SU-DHL-6 (cell line): ENCODE measurements at regions not wholly inside any gene's neighbourhood (a gene's known extent, or its start where the extent isn't known, plus 50 kb on each side); places are given as distances from the start of the nearest gene placed in this dataset.

Source experiments
- H2AFZ ChIP-seq: fragments of 200-600 bp; sonication (generic); 2 replicates; pipeline ENCODE4 v1.6.1; 2014; ENCODE audit warnings: low read depth, mild to moderate bottlenecking, moderate library complexity, mixed read lengths, antibody characterized with exemption, low read length; ENCODE audit not compliant: severe bottlenecking
- H3F3A ChIP-seq: fragments of 200-600 bp; shearing (Covaris generic); 2 replicates; pipeline ENCODE4 v1.6.0; 2016; ENCODE audit warnings: antibody characterized with exemption, mild to moderate bottlenecking; ENCODE audit not compliant: insufficient read depth
- H3K27ac ChIP-seq: fragments of 200-600 bp; sonication (generic); 2 replicates; pipeline ENCODE4 v1.5.1; 2016; ENCODE audit warnings: low read depth, mild to moderate bottlenecking, low read length, moderate library complexity, mixed read lengths
- H3K27me3 ChIP-seq: fragments of 200-600 bp; sonication (generic), shearing (Covaris generic); 2 replicates; pipeline ENCODE4 v1.6.0; 2014; ENCODE audit warnings: mild to moderate bottlenecking, low read length
- H3K36me3 ChIP-seq: fragments of 200-600 bp; sonication (generic); 2 replicates; pipeline ENCODE4 v1.6.1; 2014; ENCODE audit warnings: mild to moderate bottlenecking, low read length, mixed read lengths
- H3K4me2 ChIP-seq: fragments of 300-600, 200-600 bp; shearing (Covaris generic), sonication (generic); 2 replicates; pipeline ENCODE4 v1.6.0; 2014; ENCODE audit warnings: low read length, low read depth, mild to moderate bottlenecking; ENCODE audit not compliant: poor library complexity, severe bottlenecking
- H3K4me3 ChIP-seq: fragments of 200-600 bp; sonication (generic); 2 replicates; pipeline ENCODE4 v1.5.1; 2014; ENCODE audit warnings: antibody characterized with exemption, low read length, mild to moderate bottlenecking, mixed read lengths; ENCODE audit not compliant: insufficient read depth, poor library complexity, severe bottlenecking
- H3K79me2 ChIP-seq: fragments of 200-600 bp; sonication (generic); 2 replicates; pipeline ENCODE4 v1.6.1; 2014; ENCODE audit warnings: mild to moderate bottlenecking, low read length, moderate library complexity; ENCODE audit not compliant: insufficient read depth
- H3K9ac ChIP-seq: fragments of 200-600 bp; sonication (generic); 2 replicates; pipeline ENCODE4 v1.7.0; 2014; ENCODE audit warnings: mild to moderate bottlenecking, low read length
- H3K9me2 ChIP-seq: fragments of 200-600 bp; sonication (generic); replicated peaks from 2 replicates; pipeline ENCODE4 v1.6.1; 2014; ENCODE audit warnings: low read length; ENCODE audit not compliant: insufficient read depth
- H3K9me3 ChIP-seq: fragments of 200-600 bp; sonication (generic); 2 replicates; pipeline ENCODE4 v1.6.1; 2014; ENCODE audit warnings: low read length, mixed read lengths; ENCODE audit not compliant: insufficient read depth
- H4K20me1 ChIP-seq: fragments of 200-600 bp; sonication (generic); 2 replicates; pipeline ENCODE4 v1.6.1; 2014; ENCODE audit warnings: low read depth, mild to moderate bottlenecking, antibody characterized with exemption, low read length, moderate library complexity, mixed read lengths
- EZH2phosphoT487 ChIP-seq: fragments of 200-600 bp; sonication (generic), shearing (Covaris generic); conservative IDR thresholded peaks from 2 replicates; pipeline ENCODE4 v1.6.1; 2018; ENCODE audit warnings: mild to moderate bottlenecking, antibody characterized with exemption, low read length, moderate library complexity, mixed read lengths
- TF ChIP-seq, protein P1 (sequence below): fragments of 200-600 bp; sonication (generic); IDR thresholded peaks from one replicate; pipeline ENCODE4 v1.5.1; 2017; ENCODE audit warnings: antibody characterized with exemption, mild to moderate bottlenecking, low read length, moderate library complexity; ENCODE audit not compliant: insufficient read depth, poor library complexity, severe bottlenecking

DNA sequence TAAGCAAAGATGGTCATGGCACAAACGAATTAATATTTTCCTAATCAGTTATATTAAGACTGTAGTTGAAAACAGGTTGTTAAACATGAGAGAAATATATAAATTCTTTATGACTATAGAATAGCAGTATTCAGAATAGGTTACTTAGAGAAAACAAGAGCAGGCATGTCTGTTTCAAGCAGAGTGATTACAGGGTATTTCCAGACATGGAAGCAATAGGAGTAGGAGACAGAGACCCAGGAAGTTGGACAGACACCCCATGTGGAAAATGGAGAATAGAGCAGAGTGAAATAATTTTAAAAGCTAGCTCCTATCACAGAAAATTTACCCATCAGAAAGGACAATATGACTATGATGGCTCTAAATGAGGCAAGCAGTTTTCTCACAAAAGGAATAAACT, 111.5 kb downstream of the IZUMO3 start:
- TF ChIP-seq, protein P1, sequence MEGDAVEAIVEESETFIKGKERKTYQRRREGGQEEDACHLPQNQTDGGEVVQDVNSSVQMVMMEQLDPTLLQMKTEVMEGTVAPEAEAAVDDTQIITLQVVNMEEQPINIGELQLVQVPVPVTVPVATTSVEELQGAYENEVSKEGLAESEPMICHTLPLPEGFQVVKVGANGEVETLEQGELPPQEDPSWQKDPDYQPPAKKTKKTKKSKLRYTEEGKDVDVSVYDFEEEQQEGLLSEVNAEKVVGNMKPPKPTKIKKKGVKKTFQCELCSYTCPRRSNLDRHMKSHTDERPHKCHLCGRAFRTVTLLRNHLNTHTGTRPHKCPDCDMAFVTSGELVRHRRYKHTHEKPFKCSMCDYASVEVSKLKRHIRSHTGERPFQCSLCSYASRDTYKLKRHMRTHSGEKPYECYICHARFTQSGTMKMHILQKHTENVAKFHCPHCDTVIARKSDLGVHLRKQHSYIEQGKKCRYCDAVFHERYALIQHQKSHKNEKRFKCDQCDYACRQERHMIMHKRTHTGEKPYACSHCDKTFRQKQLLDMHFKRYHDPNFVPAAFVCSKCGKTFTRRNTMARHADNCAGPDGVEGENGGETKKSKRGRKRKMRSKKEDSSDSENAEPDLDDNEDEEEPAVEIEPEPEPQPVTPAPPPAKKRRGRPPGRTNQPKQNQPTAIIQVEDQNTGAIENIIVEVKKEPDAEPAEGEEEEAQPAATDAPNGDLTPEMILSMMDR: no peak
- TF ChIP-seq EZH2phosphoT487: no peak
- H3K27ac ChIP-seq: no peak overlapping the region

GRCh38 chr9:24416136-24416535, 129.6 kb downstream of the IZUMO3 start:
- TF ChIP-seq, protein P1: no peak
- no peak for TF ChIP-seq EZH2phosphoT487

More for the DNA sequence above, 111.5 kb downstream of the IZUMO3 start:
- no peaks in the 10 kb centered on the region for H3K27me3 ChIP-seq
- no peak overlapping the region for H3K4me3 ChIP-seq
- no peak overlapping the region for H3K9ac ChIP-seq
- H4K20me1 ChIP-seq: no peaks in the 10 kb centered on the region
- H3K4me2 ChIP-seq: no peak overlapping the region
- H3K79me2 ChIP-seq: no peaks in the 10 kb centered on the region
- no peaks in the 10 kb centered on the region for H3K36me3 ChIP-seq
- H3K9me2 ChIP-seq: no peaks in the 10 kb centered on the region
- H2AFZ ChIP-seq: no peak overlapping the region
- no peaks in the 10 kb centered on the region for H3F3A ChIP-seq
- no peaks in the 10 kb centered on the region for H3K9me3 ChIP-seq

DNA sequence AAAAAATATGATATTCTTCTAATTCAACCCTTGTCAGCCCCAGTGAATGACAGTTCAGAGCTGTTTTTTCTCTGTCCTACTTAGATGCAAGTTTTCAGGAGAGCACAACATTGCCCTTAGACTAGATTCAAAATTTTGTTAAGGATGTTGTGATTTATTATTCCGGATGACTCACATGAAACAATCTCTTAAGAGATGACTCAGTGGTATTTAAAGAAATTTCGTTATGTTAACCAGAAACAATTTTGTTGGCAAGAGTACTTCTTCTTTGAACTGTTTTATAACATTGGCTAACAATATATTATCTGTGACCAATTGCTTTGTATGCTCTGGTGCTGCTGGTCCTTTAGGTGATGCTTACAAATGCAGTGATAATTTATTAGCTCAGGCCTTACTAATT, 132.0 kb downstream of the IZUMO3 start:
- no peaks in the 10 kb centered on the region for H3K9me3 ChIP-seq
- H3K27ac ChIP-seq: no peak overlapping the region
- no peak overlapping the region for H2AFZ ChIP-seq
- H3K4me3 ChIP-seq: no peak overlapping the region
- H3K9ac ChIP-seq: no peak overlapping the region
- no peak for TF ChIP-seq EZH2phosphoT487
- TF ChIP-seq, protein P1: no peak
- H4K20me1 ChIP-seq: no peaks in the 10 kb centered on the region
- H3K9me2 ChIP-seq: no peaks in the 10 kb centered on the region
- no peaks in the 10 kb centered on the region for H3F3A ChIP-seq
- no peak overlapping the region for H3K4me2 ChIP-seq
- H3K27me3 ChIP-seq: no peaks in the 10 kb centered on the region
- no peaks in the 10 kb centered on the region for H3K79me2 ChIP-seq
- no peaks in the 10 kb centered on the region for H3K36me3 ChIP-seq

More at GRCh38 chr9:24416136-24416535, 129.6 kb downstream of the IZUMO3 start:
- no peaks in the 10 kb centered on the region for H3K79me2 ChIP-seq
- no peaks in the 10 kb centered on the region for H3F3A ChIP-seq
- no peaks in the 10 kb centered on the region for H4K20me1 ChIP-seq
- no peaks in the 10 kb centered on the region for H3K9me3 ChIP-seq
- no peak overlapping the region for H2AFZ ChIP-seq
- no peak overlapping the region for H3K9ac ChIP-seq
- no peaks in the 10 kb centered on the region for H3K36me3 ChIP-seq
- H3K27ac ChIP-seq: no peak overlapping the region
- H3K4me3 ChIP-seq: no peak overlapping the region
- no peaks in the 10 kb centered on the region for H3K27me3 ChIP-seq
- H3K4me2 ChIP-seq: no peak overlapping the region
- no peaks in the 10 kb centered on the region for H3K9me2 ChIP-seq

GRCh38 chr9:24398466-24398865, 147.2 kb downstream of the IZUMO3 start:
- Histone ChIP-seq H3F3A (no peaks in the 10 kb centered on the region), H3K4me2 (no peak overlapping the region), H3K27ac (no peak overlapping the region), H3K36me3 (no peaks in the 10 kb centered on the region), H2AFZ (no peak overlapping the region), H3K4me3 (no peak overlapping the region), H3K9ac (no peak overlapping the region), H3K27me3 (no peaks in the 10 kb centered on the region), H4K20me1 (no peaks in the 10 kb centered on the region), H3K9me2 (no peaks in the 10 kb centered on the region), H3K9me3 (no peaks in the 10 kb centered on the region), H3K79me2 (no peaks in the 10 kb centered on the region)
- TF ChIP-seq, protein P1: no peak
- TF ChIP-seq EZH2phosphoT487: no peak
